GM12878 (cell line): ENCODE measurements at regions not wholly inside any gene's neighbourhood (a gene's known extent, or its start where the extent isn't known, plus 50 kb on each side); places are given as distances from the start of the nearest gene placed in this dataset.

Source experiments
- ATAC-seq: fragments of 200-7000 bp; cut with Tn5 transposase; 3 replicates; pipeline ENCODE4 v1.9.1; 2020; ENCODE audit warnings: mild to moderate bottlenecking, moderate library complexity
- BruUV-seq: library from RNA; stranded (reverse); fragments of 400-500 nt; replicated peaks from 2 replicates; lab custom pipeline; 2021; lab: Mats Ljungman, UMichigan
- CTCF ChIA-PET: fragments of 300-600 bp; sonication (Branson Sonifier 250); formaldehyde crosslinking; extraction: SDS; loops from one replicate; lab custom pipeline; 2021; ENCODE audit warnings: inconsistent platforms; lab: Yijun Ruan, JAX
- POLR2A ChIA-PET: fragments of 350-600 bp; formaldehyde crosslinking; extraction: SDS; loops from one replicate; lab custom pipeline; 2021; ENCODE audit warnings: inconsistent platforms; lab: Charles Lee
- RAD21 ChIA-PET: fragments of 300-600 bp; sonication (Branson Sonifier 250); formaldehyde crosslinking; loops from one replicate; lab custom pipeline; 2023; ENCODE audit warnings: antibody characterized with exemption; ENCODE audit not compliant: unreplicated experiment; lab: Charles Lee
- SMC1A ChIA-PET: fragments of 300-600 bp; sonication (Branson Sonifier 250); formaldehyde crosslinking; loops from one replicate; lab custom pipeline; 2023; ENCODE audit not compliant: unreplicated experiment, uncharacterized antibody; lab: Charles Lee
- DNase-seq: peaks from one replicate; pipeline ENCODE4 v3.0.0-alpha.2; 2011; ENCODE audit warnings: low read depth, low spot score
- FAIRE-seq: peaks from 3 replicates; lab custom pipeline; 2011; peaks lifted over from hg19 to GRCh38; lab: Jason Lieb, UNC
- H2AFZ ChIP-seq: 2 replicates; pipeline ENCODE4 v1.6.0; 2011; ENCODE audit warnings: low read depth, low read length, control low read depth; ENCODE audit not compliant: control insufficient read depth
- H3K27ac ChIP-seq: 2 replicates; pipeline ENCODE4 v1.5.1; 2011; ENCODE audit warnings: control low read depth; ENCODE audit not compliant: control insufficient read depth, insufficient read depth
- H3K27me3 ChIP-seq, 2 experiments: replicated peaks in 1 of 2; 2 replicates each; pipeline versions ENCODE4 v1.6.0 to v1.6.1; 2011; ENCODE audit warnings: low read length in 1 of 2; ENCODE audit not compliant: control insufficient read depth in 2 of 2, insufficient read depth in 2 of 2
- H3K36me3 ChIP-seq, 2 experiments: 2 replicates each; pipeline ENCODE4 v1.5.1; 2011; ENCODE audit warnings: low read length in 1 of 2; ENCODE audit not compliant: control insufficient read depth in 2 of 2, insufficient read depth in 2 of 2
- H3K4me1 ChIP-seq: 2 replicates; pipeline ENCODE4 v1.6.1; 2011; ENCODE audit warnings: mild to moderate bottlenecking, low read length, moderate library complexity, mixed read lengths; ENCODE audit not compliant: control insufficient read depth, insufficient read depth
- H3K4me2 ChIP-seq: 2 replicates; pipeline ENCODE4 v1.6.0; 2011; ENCODE audit warnings: control low read depth; ENCODE audit not compliant: control insufficient read depth, insufficient read depth
- H3K4me3 ChIP-seq: fragments of 200-600 bp; sonication (generic); 2 replicates; pipeline ENCODE4 v1.5.1; 2016
- H3K79me2 ChIP-seq: 2 replicates; pipeline ENCODE4 v1.6.0; 2011; ENCODE audit warnings: low read length; ENCODE audit not compliant: control insufficient read depth, insufficient read depth
- H3K9ac ChIP-seq: 2 replicates; pipeline ENCODE4 v1.8.0; 2011; ENCODE audit warnings: low read length, control low read depth, mixed read lengths; ENCODE audit not compliant: control insufficient read depth, insufficient read depth
- H3K9me3 ChIP-seq: replicated peaks from 3 replicates; pipeline ENCODE4 v1.5.1; 2011; ENCODE audit warnings: mild to moderate bottlenecking, low read length; ENCODE audit not compliant: control insufficient read depth, insufficient read depth
- H4K20me1 ChIP-seq: 2 replicates; pipeline ENCODE4 v1.6.0; 2011; ENCODE audit not compliant: control insufficient read depth, insufficient read depth
- BCL3 ChIP-seq: IDR thresholded peaks from 2 replicates; pipeline ENCODE4 v1.6.1; 2011; ENCODE audit warnings: borderline replicate concordance, low read depth, mild to moderate bottlenecking, moderate library complexity, low read length; ENCODE audit not compliant: insufficient read depth, poor library complexity, severe bottlenecking
- CHD1 ChIP-seq: IDR thresholded peaks from 2 replicates; pipeline ENCODE4 v1.6.1; 2012; ENCODE audit warnings: low read depth, low read length, improper control_type of control experiment
- DPF2 ChIP-seq: fragments of 450-650 bp; IDR thresholded peaks from 2 replicates; pipeline ENCODE4 v1.6.1; 2017; ENCODE audit warnings: mild to moderate bottlenecking
- EED ChIP-seq: sonication (generic); IDR thresholded peaks from 2 replicates; pipeline ENCODE4 v1.6.1; 2016; ENCODE audit warnings: antibody characterized with exemption, low read depth
- EP300 ChIP-seq, 2 experiments: fragments of 150-350 bp in 1 of 2; IDR thresholded peaks; 2 replicates each; pipeline ENCODE4 v1.6.1; 2011 to 2012; ENCODE audit warnings: low read depth in 2 of 2, low read length in 2 of 2, borderline replicate concordance in 1 of 2, improper control_type of control experiment in 1 of 2, inconsistent platforms in 1 of 2; ENCODE audit not compliant: control insufficient read depth in 1 of 2
- HCFC1 ChIP-seq: fragments of 150-350 bp; IDR thresholded peaks from 2 replicates; pipeline ENCODE4 v1.6.1; 2014; ENCODE audit warnings: low read length
- HDGF ChIP-seq: fragments of 450-650 bp; IDR thresholded peaks from 2 replicates; pipeline ENCODE4 v1.6.1; 2016; ENCODE audit warnings: antibody characterized with exemption
- IKZF2 ChIP-seq, 2 experiments: fragments of 450-650 bp; IDR thresholded peaks; 2 replicates each; pipeline ENCODE4 v1.6.1; 2017; ENCODE audit warnings: mild to moderate bottlenecking in 2 of 2, moderate library complexity in 2 of 2
- KLF5 ChIP-seq: fragments of 450-650 bp; IDR thresholded peaks from 2 replicates; pipeline ENCODE4 v1.6.1; 2014; ENCODE audit warnings: mild to moderate bottlenecking; ENCODE audit not compliant: partially characterized antibody
- MYB ChIP-seq: fragments of 150-350 bp; IDR thresholded peaks from 2 replicates; pipeline ENCODE4 v1.6.1; 2014; ENCODE audit warnings: mild to moderate bottlenecking, low read depth, low read length, borderline replicate concordance
- NFYA ChIP-seq: IDR thresholded peaks from 2 replicates; pipeline ENCODE4 v1.6.1; 2011; ENCODE audit warnings: low read depth, mild to moderate bottlenecking, low read length, improper control_type of control experiment, borderline replicate concordance
- NR2C2 ChIP-seq: IDR thresholded peaks from 2 replicates; pipeline ENCODE4 v1.6.1; 2011; ENCODE audit warnings: borderline replicate concordance, low read depth; ENCODE audit not compliant: control insufficient read depth, insufficient read length
- PBX3 ChIP-seq: IDR thresholded peaks from 2 replicates; pipeline ENCODE4 v1.6.1; 2011; ENCODE audit warnings: mild to moderate bottlenecking, low read depth, low read length, moderate library complexity; ENCODE audit not compliant: insufficient replicate concordance
- POU2F2 ChIP-seq: IDR thresholded peaks from 3 replicates; pipeline ENCODE4 v1.6.1; 2011; ENCODE audit warnings: low read depth, mild to moderate bottlenecking, low read length, borderline replicate concordance
- RUNX3 ChIP-seq: IDR thresholded peaks from 2 replicates; pipeline ENCODE4 v1.6.1; 2012; ENCODE audit warnings: low read length, inconsistent platforms
- SIN3A ChIP-seq: IDR thresholded peaks from 2 replicates; pipeline ENCODE4 v1.6.1; 2012; ENCODE audit warnings: low read depth, low read length, improper control_type of control experiment
- SMAD5 ChIP-seq: IDR thresholded peaks from 2 replicates; pipeline ENCODE4 v1.6.1; 2016; ENCODE audit warnings: antibody characterized with exemption, low read depth
- SMARCA5 ChIP-seq: fragments of 450-650 bp; IDR thresholded peaks from 2 replicates; pipeline ENCODE4 v1.6.1; 2017; ENCODE audit warnings: mild to moderate bottlenecking
- SRF ChIP-seq, 2 experiments: IDR thresholded peaks; 2 replicates each; pipeline ENCODE4 v1.6.1; 2011; ENCODE audit warnings: low read depth in 2 of 2, low read length in 2 of 2, mild to moderate bottlenecking in 1 of 2, moderate library complexity in 1 of 2
- SUPT20H ChIP-seq: IDR thresholded peaks from 2 replicates; pipeline ENCODE4 v1.6.1; 2011; ENCODE audit warnings: low read depth, mild to moderate bottlenecking, low read length, moderate library complexity, borderline replicate concordance; ENCODE audit not compliant: control insufficient read depth
- TARDBP ChIP-seq: IDR thresholded peaks from 2 replicates; pipeline ENCODE4 v1.6.1; 2016; ENCODE audit warnings: borderline replicate concordance
- TBL1XR1 ChIP-seq: IDR thresholded peaks from 2 replicates; pipeline ENCODE4 v1.6.1; 2012; ENCODE audit warnings: low read depth, low read length, improper control_type of control experiment
- YY1 ChIP-seq: IDR thresholded peaks from 2 replicates; pipeline ENCODE4 v1.6.1; 2011; ENCODE audit warnings: low read depth, mild to moderate bottlenecking, low read length
- ZBED1 ChIP-seq: IDR thresholded peaks from 2 replicates; pipeline ENCODE4 v1.6.1; 2016; ENCODE audit warnings: borderline replicate concordance
- ZSCAN29 ChIP-seq: fragments of 450-650 bp; IDR thresholded peaks from 2 replicates; pipeline ENCODE4 v1.6.1; 2017; ENCODE audit warnings: mild to moderate bottlenecking, moderate library complexity
- WGBS: methylation state at CpG from one replicate; pipeline ENCODE4 v1.1.6; 2016; ENCODE audit warnings: low lambda C conversion rate; ENCODE audit not compliant: insufficient replicate concordance, insufficient coverage; ENCODE audit errors: missing lambda C conversion rate; 5-methylcytosine and 5-hydroxymethylcytosine counted together
- in situ Hi-C: fragments of 300-500 bp; cut with MboI; formaldehyde crosslinking; loops from 9 replicates; pipeline ENCODE4 v1.14.3; 2018; ENCODE audit warnings: mixed read lengths
- intact Hi-C: fragments of 100-400 bp; cut with micrococcal nuclease; formaldehyde crosslinking; loops from one replicate; pipeline ENCODE4 v1.14.2; 2022; ENCODE audit not compliant: unreplicated experiment

- TF ChIP-seq HCFC1, result no peak
- TF ChIP-seq DPF2, result no peak
- TF ChIP-seq SMARCA5, result no peak
- no peak for TF ChIP-seq TARDBP
- TF ChIP-seq EP300 (IDR thresholded peaks at IDR 0.05; ENCODE audit: borderline replicate concordance in 1 of 2, control insufficient read depth in 1 of 2, low read depth in 2 of 2, low read length in 2 of 2), result no peak
- TF ChIP-seq EED, result no peak
- no peak for TF ChIP-seq SMAD5
- no peak for TF ChIP-seq KLF5
These were observed 529.9 kb upstream of the DPP6 start (continued) for GRCh38 chr7:153522261-153522660.

GRCh38 chr7:153523320-153524015 is 528.7 kb upstream of the DPP6 start:
- no peaks in the 10 kb centered on the region for H3K27me3 ChIP-seq
- H3K36me3 ChIP-seq, result no peaks in the 10 kb centered on the region
- DNase-seq, result no peak
- no peak overlapping the region for H2AFZ ChIP-seq
- H3K4me2 ChIP-seq, result no peak overlapping the region
- ATAC-seq, result no peak
- RAD21 ChIA-PET, result no interaction called here
- POLR2A ChIA-PET, result no interaction called here
- FAIRE-seq, result no peak
- in situ Hi-C loops (no loop called here), intact Hi-C loops (no loop called here)
- CTCF ChIA-PET, result no interaction called here
- no peak overlapping the region for H3K27ac ChIP-seq
- SMC1A ChIA-PET, result no interaction called here
- no peaks in the 10 kb centered on the region for H4K20me1 ChIP-seq
- no peaks in the 10 kb centered on the region for H3K79me2 ChIP-seq
- H3K4me1 ChIP-seq, result no peaks in the 10 kb centered on the region
- no peak overlapping the region for H3K4me3 ChIP-seq
- 41% methylated on average over 16 of the region's 16 CpGs for whole genome bisulfite sequencing
- H3K9ac ChIP-seq, result no peak overlapping the region
- no TSS peak for BruUV-seq
- H3K9me3 ChIP-seq, result no peaks in the 10 kb centered on the region; the same call in 2 of the 3 replicates
- no peak for TF ChIP-seq MYB
- TF ChIP-seq PBX3, result no peak
- no peak for TF ChIP-seq ZSCAN29
- no peak for TF ChIP-seq ZBED1
- no peak for TF ChIP-seq POU2F2
- TF ChIP-seq SUPT20H, result no peak
- no peak for TF ChIP-seq RUNX3
- TF ChIP-seq TBL1XR1, result no peak
- no peak for TF ChIP-seq CHD1
- no peak for TF ChIP-seq SIN3A
- no peak for TF ChIP-seq SRF (IDR thresholded peaks at IDR 0.05; ENCODE audit: low read depth in 2 of 2, low read length in 2 of 2)
- TF ChIP-seq NR2C2, result no peak
- no peak for TF ChIP-seq HDGF
- TF ChIP-seq YY1, result no peak
- TF ChIP-seq IKZF2 (IDR thresholded peaks at IDR 0.05), result no peak
- no peak for TF ChIP-seq TARDBP
- no peak for TF ChIP-seq NFYA
- TF ChIP-seq BCL3, result no peak
